Caco-2 (cell line): ENCODE measurements at regions not wholly inside any gene's neighbourhood (a gene's known extent, or its start where the extent isn't known, plus 50 kb on each side); places are given as distances from the start of the nearest gene placed in this dataset.

Source experiments
- BruUV-seq: library from RNA; stranded (reverse); fragments of 400-500 nt; replicated peaks from 2 replicates; lab custom pipeline; 2021; lab: Mats Ljungman, UMichigan
- CTCF ChIA-PET: fragments of 300-600 bp; sonication (Branson Sonifier 250); formaldehyde crosslinking; loops from one replicate; lab custom pipeline; 2022; ENCODE audit warnings: antibody characterized with exemption; lab: Charles Lee
- POLR2A ChIA-PET: fragments of 300-600 bp; sonication (Branson Sonifier 250); formaldehyde crosslinking; loops from one replicate; lab custom pipeline; 2022; ENCODE audit warnings: antibody characterized with exemption; lab: Charles Lee
- DNase-seq, 2 experiments: peaks; one replicate each; pipeline versions ENCODE4 v3.0.0 to v3.0.0-alpha.2; 2020 to 2022
- H3K27me3 ChIP-seq: replicated peaks from 2 replicates; pipeline ENCODE4 v1.6.0; 2011; ENCODE audit warnings: low read length; ENCODE audit not compliant: control insufficient read depth, insufficient read depth
- H3K36me3 ChIP-seq: 2 replicates; pipeline ENCODE4 v1.5.1; 2011; ENCODE audit warnings: low read length; ENCODE audit not compliant: control insufficient read depth, insufficient read depth
- H3K4me1 ChIP-seq: fragments of 250-450 bp; sonication (Bioruptor Pico); 2 replicates; pipeline ENCODE4 v1.5.1; 2020; ENCODE audit warnings: mild to moderate bottlenecking
- H3K4me3 ChIP-seq: 2 replicates; pipeline ENCODE4 v1.5.1; 2011; ENCODE audit warnings: low read depth, mild to moderate bottlenecking, control low read depth, low read length
- H3K9me3 ChIP-seq: fragments of 250-450 bp; sonication (Bioruptor Pico); 2 replicates; pipeline ENCODE4 v1.5.1; 2020; ENCODE audit warnings: mild to moderate bottlenecking, moderate library complexity
- H3K27ac Mint-ChIP-seq: one replicate; pipeline ENCODE4 v1.8.0; 2022; ENCODE audit warnings: mixed read lengths; ENCODE audit not compliant: unreplicated experiment
- H3K27me3 Mint-ChIP-seq: one replicate; pipeline ENCODE4 v1.8.0; 2022; ENCODE audit warnings: mixed read lengths; ENCODE audit not compliant: insufficient read depth, unreplicated experiment
- H3K36me3 Mint-ChIP-seq: one replicate; pipeline ENCODE4 v1.8.0; 2022; ENCODE audit warnings: mild to moderate bottlenecking, mixed read lengths; ENCODE audit not compliant: insufficient read depth, unreplicated experiment
- H3K4me1 Mint-ChIP-seq: one replicate; pipeline ENCODE4 v1.8.0; 2022; ENCODE audit warnings: low read depth, mixed read lengths; ENCODE audit not compliant: unreplicated experiment
- H3K4me3 Mint-ChIP-seq: one replicate; pipeline ENCODE4 v1.8.0; 2022; ENCODE audit warnings: mild to moderate bottlenecking, moderate library complexity, mixed read lengths; ENCODE audit not compliant: unreplicated experiment
- H3K9me3 Mint-ChIP-seq: one replicate; pipeline ENCODE4 v1.8.0; 2022; ENCODE audit warnings: mixed read lengths; ENCODE audit not compliant: unreplicated experiment
- CTCF ChIP-seq, 2 experiments: fragments of 200-600 bp in 1 of 2; IDR thresholded peaks; 1 replicate in 1 of 2; 2 replicates in 1 of 2; pipeline versions ENCODE4 v1.5.1 to v1.8.0; 2011 to 2022; ENCODE audit warnings: antibody characterized with exemption in 1 of 2, control low read depth in 1 of 2, inconsistent platforms in 1 of 2, low read depth in 1 of 2, low read length in 1 of 2, mild to moderate bottlenecking in 1 of 2, moderate library complexity in 1 of 2; ENCODE audit not compliant: insufficient read depth in 1 of 2, severe bottlenecking in 1 of 2, unreplicated experiment in 1 of 2
- intact Hi-C: fragments of 100-400 bp; cut with micrococcal nuclease; formaldehyde crosslinking; loops from one replicate; pipeline ENCODE4 v1.10.0; 2022; ENCODE audit not compliant: unreplicated experiment

- H3K27ac Mint-ChIP-seq = no peak overlapping the region
- CTCF ChIA-PET = no interaction called here
- H3K36me3 Mint-ChIP-seq = no peaks in the 10 kb centered on the region
- no peak overlapping the region for H3K4me3 ChIP-seq
- DNase-seq = no peak
- H3K27me3 ChIP-seq = no peaks in the 10 kb centered on the region
- intact Hi-C loops = no loop called here
- H3K27me3 Mint-ChIP-seq = no peaks in the 10 kb centered on the region
- H3K36me3 ChIP-seq = no peaks in the 10 kb centered on the region
- no peak for TF ChIP-seq CTCF (IDR thresholded peaks at IDR 0.05; ENCODE audit: insufficient read depth in 1 of 2, low read depth in 1 of 2, low read length in 1 of 2, severe bottlenecking in 1 of 2, unreplicated experiment in 1 of 2)
- POLR2A ChIA-PET = no interaction called here
- no peaks in the 10 kb centered on the region for H3K9me3 ChIP-seq
- no peaks in the 10 kb centered on the region for H3K4me1 Mint-ChIP-seq
- no peaks in the 10 kb centered on the region for H3K9me3 Mint-ChIP-seq
- no peak overlapping the region for H3K4me3 Mint-ChIP-seq
- H3K4me1 ChIP-seq = no peaks in the 10 kb centered on the region
- BruUV-seq = no TSS peak
Observed at GRCh38 chr3:194833114-194833910, 147.6 kb downstream of the FAM43A start.

GRCh38 chr3:194836661-194837060 is 151.0 kb downstream of the FAM43A start:
- ChIA-PET POLR2A (no interaction called here), CTCF (interaction anchor here (0.6 kb wide), 2 partner anchors 67 to 1058 kb away, joined by 3 read pairs; no protein-coding TSS in a partner anchor)
- Mint-ChIP-seq H3K4me1 (no peaks in the 10 kb centered on the region), H3K27me3 (no peaks in the 10 kb centered on the region), H3K9me3 (no peaks in the 10 kb centered on the region), H3K4me3 (no peak overlapping the region), H3K27ac (no peak overlapping the region), H3K36me3 (no peaks in the 10 kb centered on the region)
- no TSS peak for BruUV-seq
- intact Hi-C loops = no loop called here
- no peaks in the 10 kb centered on the region for H3K36me3 ChIP-seq
- H3K4me3 ChIP-seq = no peak overlapping the region
- H3K27me3 ChIP-seq = no peaks in the 10 kb centered on the region
- H3K9me3 ChIP-seq = peaks cover 5% of the 10 kb centered on the region; the same call in 1 of the 2 replicates
- peaks cover 7% of the 10 kb centered on the region; the same call in 1 of the 2 replicates for H3K4me1 ChIP-seq
- DNase-seq = no peak
- TF ChIP-seq CTCF (IDR thresholded peaks at IDR 0.05; ENCODE audit: insufficient read depth in 1 of 2, low read depth in 1 of 2, low read length in 1 of 2, severe bottlenecking in 1 of 2, unreplicated experiment in 1 of 2) = no peak

GRCh38 chr3:194837457-194838127 is 151.9 kb downstream of the FAM43A start:
- Mint-ChIP-seq H3K9me3 (no peaks in the 10 kb centered on the region), H3K27me3 (no peaks in the 10 kb centered on the region), H3K4me3 (no peak overlapping the region), H3K27ac (no peak overlapping the region), H3K4me1 (no peaks in the 10 kb centered on the region), H3K36me3 (no peaks in the 10 kb centered on the region)
- no TSS peak for BruUV-seq
- CTCF ChIA-PET = no interaction called here
- no peak for DNase-seq
- intact Hi-C loops = no loop called here
- H3K27me3 ChIP-seq = no peaks in the 10 kb centered on the region
- peaks cover 7% of the 10 kb centered on the region; the same call in 1 of the 2 replicates for H3K4me1 ChIP-seq
- no peak for TF ChIP-seq CTCF (IDR thresholded peaks at IDR 0.05; ENCODE audit: insufficient read depth in 1 of 2, low read depth in 1 of 2, low read length in 1 of 2, severe bottlenecking in 1 of 2, unreplicated experiment in 1 of 2)
- H3K36me3 ChIP-seq = no peaks in the 10 kb centered on the region
- H3K4me3 ChIP-seq = no peak overlapping the region
- POLR2A ChIA-PET = no interaction called here
- H3K9me3 ChIP-seq = peaks cover 5% of the 10 kb centered on the region; the same call in 1 of the 2 replicates
